ENCODE measurements at regions not wholly inside any gene's neighbourhood (a gene's known extent, or its start where the extent isn't known, plus 50 kb on each side); places are given as distances from the start of the nearest gene placed in this dataset.
A peak's percentile ranks its signal among the peaks of the same experiment; 100 is the strongest.

- H3K9me3 ChIP-seq (ENCODE audit: low read depth), result no peaks in the 10 kb centered on the region
- in situ Hi-C loops (cut with MboI), result no loop called here
- 43% methylated on average over 1 of the region's 1 CpG for WGBS, 2 experiments (ENCODE audit: low coverage in 1 of 2, low lambda C conversion rate in 2 of 2, missing lambda C conversion rate in 2 of 2)
Measured at GRCh38 chr2:13649918-13650317, 933.2 kb downstream of the TRIB2 start.

GRCh38 chr2:13650586-13651180 is 933.9 kb downstream of the TRIB2 start:
- TF ChIP-seq EZH2 (IDR thresholded peaks at IDR 0.05; ENCODE audit: insufficient read depth, poor library complexity, severe bottlenecking) (no peak), EZH2phosphoT487 (IDR thresholded peaks at IDR 0.05; ENCODE audit: insufficient read depth, low read depth) (no peak)
- in situ Hi-C loops (cut with MboI), result no loop called here
- H3K9me2 ChIP-seq (ENCODE audit: insufficient read depth), result no peaks in the 10 kb centered on the region
- WGBS, 2 experiments (ENCODE audit: low coverage in 1 of 2, low lambda C conversion rate in 2 of 2, missing lambda C conversion rate in 2 of 2), result 46 to 47% methylated on average over 3 of the region's 3 CpGs
- no peak overlapping the region for H2AFZ ChIP-seq
- H3K9ac ChIP-seq, result no peak overlapping the region
- H3K9me3 ChIP-seq (ENCODE audit: low read depth), result no peaks in the 10 kb centered on the region
- DNase-seq, result peak; percentile 32
- no peak overlapping the region for H3K27ac ChIP-seq
- H3F3A ChIP-seq (ENCODE audit: insufficient read depth), result peaks cover 5% of the 10 kb centered on the region; the same call in 1 of the 2 replicates
- H3K27me3 ChIP-seq (replicated peaks; ENCODE audit: insufficient read depth), result no peaks in the 10 kb centered on the region
- peaks cover 28% of the 10 kb centered on the region for H3K4me1 ChIP-seq (ENCODE audit: insufficient read depth)
- H3K4me2 ChIP-seq (ENCODE audit: unreplicated experiment), result no peak overlapping the region
- H3K79me2 ChIP-seq (ENCODE audit: insufficient read depth), result no peaks in the 10 kb centered on the region
- no peak overlapping the region for H3K4me3 ChIP-seq
- no peaks in the 10 kb centered on the region for H3K36me3 ChIP-seq (ENCODE audit: low read depth)
- no peaks in the 10 kb centered on the region for H4K20me1 ChIP-seq (ENCODE audit: insufficient read depth)

More at GRCh38 chr2:13649918-13650317, 933.2 kb downstream of the TRIB2 start:
- H3F3A ChIP-seq (ENCODE audit: insufficient read depth), result peaks cover 5% of the 10 kb centered on the region; the same call in 1 of the 2 replicates
- no peak for TF ChIP-seq EZH2phosphoT487 (IDR thresholded peaks at IDR 0.05; ENCODE audit: insufficient read depth, low read depth)
- H3K4me2 ChIP-seq (ENCODE audit: unreplicated experiment), result no peak overlapping the region
- no peaks in the 10 kb centered on the region for H3K27me3 ChIP-seq (replicated peaks; ENCODE audit: insufficient read depth)
- no peak overlapping the region for H2AFZ ChIP-seq
- H3K4me1 ChIP-seq (ENCODE audit: insufficient read depth), result peaks cover 28% of the 10 kb centered on the region
- no peak overlapping the region for H3K4me3 ChIP-seq
- no peaks in the 10 kb centered on the region for H3K36me3 ChIP-seq (ENCODE audit: low read depth)
- no peaks in the 10 kb centered on the region for H3K79me2 ChIP-seq (ENCODE audit: insufficient read depth)
- H3K9me2 ChIP-seq (ENCODE audit: insufficient read depth), result no peaks in the 10 kb centered on the region
- H3K27ac ChIP-seq, result no peak overlapping the region
- no peak for DNase-seq
- H3K9ac ChIP-seq, result no peak overlapping the region
- H4K20me1 ChIP-seq (ENCODE audit: insufficient read depth), result no peaks in the 10 kb centered on the region

GRCh38 chr2:13651684-13652131 is 935.0 kb downstream of the TRIB2 start:
- Histone ChIP-seq H3K4me3 (no peak overlapping the region), H3K4me2 (ENCODE audit: unreplicated experiment) (no peak overlapping the region), H3K9me3 (ENCODE audit: low read depth) (no peaks in the 10 kb centered on the region), H3K36me3 (ENCODE audit: low read depth) (no peaks in the 10 kb centered on the region), H2AFZ (no peak overlapping the region), H3K9ac (no peak overlapping the region), H3K4me1 (ENCODE audit: insufficient read depth) (peaks cover 28% of the 10 kb centered on the region), H3K27ac (peak overlapping the region; percentile 89), H3F3A (ENCODE audit: insufficient read depth) (peaks cover 5% of the 10 kb centered on the region; the same call in 1 of the 2 replicates), H3K9me2 (ENCODE audit: insufficient read depth) (no peaks in the 10 kb centered on the region), H4K20me1 (ENCODE audit: insufficient read depth) (no peaks in the 10 kb centered on the region), H3K27me3 (replicated peaks; ENCODE audit: insufficient read depth) (no peaks in the 10 kb centered on the region), H3K79me2 (ENCODE audit: insufficient read depth) (no peaks in the 10 kb centered on the region)
- TF ChIP-seq EZH2phosphoT487 (IDR thresholded peaks at IDR 0.05; ENCODE audit: insufficient read depth, low read depth) (no peak), EZH2 (IDR thresholded peaks at IDR 0.05; ENCODE audit: insufficient read depth, poor library complexity, severe bottlenecking) (no peak)
- no peak for DNase-seq
- in situ Hi-C loops (cut with MboI), result no loop called here

GRCh38 chr2:13652531-13653313 is 936.0 kb downstream of the TRIB2 start:
- in situ Hi-C loops (cut with MboI), result no loop called here
- peaks cover 35% of the 10 kb centered on the region for H3K4me1 ChIP-seq (ENCODE audit: insufficient read depth)
- peak overlapping the region; percentile 89 for H3K27ac ChIP-seq
- H3K4me3 ChIP-seq, result peak overlapping the region; percentile 33
- no peaks in the 10 kb centered on the region for H3K79me2 ChIP-seq (ENCODE audit: insufficient read depth)
- H2AFZ ChIP-seq, result 0 out of 2 replicates have a peak overlapping the region, but pooled peaks have one; percentile 4
- no peaks in the 10 kb centered on the region for H3K36me3 ChIP-seq (ENCODE audit: low read depth)
- DNase-seq, result peak; percentile 86
- 2 to 5% methylated on average over 2 of the region's 2 CpGs for WGBS, 2 experiments (ENCODE audit: low coverage in 1 of 2, low lambda C conversion rate in 2 of 2, missing lambda C conversion rate in 2 of 2)
- peak overlapping the region; percentile 37 for H3K4me2 ChIP-seq (ENCODE audit: unreplicated experiment)
- H3K9ac ChIP-seq, result peak overlapping the region; percentile 62
- peaks cover 5% of the 10 kb centered on the region; the same call in 1 of the 2 replicates for H3F3A ChIP-seq (ENCODE audit: insufficient read depth)
- H4K20me1 ChIP-seq (ENCODE audit: insufficient read depth), result no peaks in the 10 kb centered on the region
- no peak for TF ChIP-seq EZH2phosphoT487 (IDR thresholded peaks at IDR 0.05; ENCODE audit: insufficient read depth, low read depth)
- no peak for TF ChIP-seq EZH2 (IDR thresholded peaks at IDR 0.05; ENCODE audit: insufficient read depth, poor library complexity, severe bottlenecking)
- no peaks in the 10 kb centered on the region for H3K9me2 ChIP-seq (ENCODE audit: insufficient read depth)
- no peaks in the 10 kb centered on the region for H3K9me3 ChIP-seq (ENCODE audit: low read depth)
- H3K27me3 ChIP-seq (replicated peaks; ENCODE audit: insufficient read depth), result no peaks in the 10 kb centered on the region

All from GM23248 (cell line).